H1 (cell line): ENCODE measurements at regions not wholly inside any gene's neighbourhood (a gene's known extent, or its start where the extent isn't known, plus 50 kb on each side); places are given as distances from the start of the nearest gene placed in this dataset.

ENCODE experiments used
- BRCA1 ChIP-seq: IDR thresholded peaks from 2 replicates; pipeline ENCODE4 v1.6.1; 2012; ENCODE audit warnings: low read depth, low read length, improper control_type of control experiment
- CTBP2 ChIP-seq: IDR thresholded peaks from 2 replicates; pipeline ENCODE4 v1.7.0; 2011; ENCODE audit warnings: borderline replicate concordance, mild to moderate bottlenecking, moderate library complexity, mixed read lengths, low read length; ENCODE audit not compliant: insufficient read depth, insufficient read length
- SRF ChIP-seq: IDR thresholded peaks from 2 replicates; pipeline ENCODE4 v1.6.1; 2011; ENCODE audit warnings: mild to moderate bottlenecking, low read depth, low read length, moderate library complexity
- ZNF274 ChIP-seq: IDR thresholded peaks from 2 replicates; pipeline ENCODE4 v1.7.0; 2012; ENCODE audit warnings: low read length, borderline replicate concordance; ENCODE audit errors: extremely low read depth
- TF ChIP-seq, protein P1 (sequence below): fragments of 300-600 bp; sonication (generic); IDR thresholded peaks from 2 replicates; pipeline ENCODE4 v1.7.1; 2012; ENCODE audit warnings: low read length, moderate library complexity, mild to moderate bottlenecking, inconsistent platforms; ENCODE audit not compliant: insufficient replicate concordance

GRCh38 chr9:33690143-33690933, 105.0 kb upstream of the PRSS3 start (continued):
- TF ChIP-seq, protein P1, sequence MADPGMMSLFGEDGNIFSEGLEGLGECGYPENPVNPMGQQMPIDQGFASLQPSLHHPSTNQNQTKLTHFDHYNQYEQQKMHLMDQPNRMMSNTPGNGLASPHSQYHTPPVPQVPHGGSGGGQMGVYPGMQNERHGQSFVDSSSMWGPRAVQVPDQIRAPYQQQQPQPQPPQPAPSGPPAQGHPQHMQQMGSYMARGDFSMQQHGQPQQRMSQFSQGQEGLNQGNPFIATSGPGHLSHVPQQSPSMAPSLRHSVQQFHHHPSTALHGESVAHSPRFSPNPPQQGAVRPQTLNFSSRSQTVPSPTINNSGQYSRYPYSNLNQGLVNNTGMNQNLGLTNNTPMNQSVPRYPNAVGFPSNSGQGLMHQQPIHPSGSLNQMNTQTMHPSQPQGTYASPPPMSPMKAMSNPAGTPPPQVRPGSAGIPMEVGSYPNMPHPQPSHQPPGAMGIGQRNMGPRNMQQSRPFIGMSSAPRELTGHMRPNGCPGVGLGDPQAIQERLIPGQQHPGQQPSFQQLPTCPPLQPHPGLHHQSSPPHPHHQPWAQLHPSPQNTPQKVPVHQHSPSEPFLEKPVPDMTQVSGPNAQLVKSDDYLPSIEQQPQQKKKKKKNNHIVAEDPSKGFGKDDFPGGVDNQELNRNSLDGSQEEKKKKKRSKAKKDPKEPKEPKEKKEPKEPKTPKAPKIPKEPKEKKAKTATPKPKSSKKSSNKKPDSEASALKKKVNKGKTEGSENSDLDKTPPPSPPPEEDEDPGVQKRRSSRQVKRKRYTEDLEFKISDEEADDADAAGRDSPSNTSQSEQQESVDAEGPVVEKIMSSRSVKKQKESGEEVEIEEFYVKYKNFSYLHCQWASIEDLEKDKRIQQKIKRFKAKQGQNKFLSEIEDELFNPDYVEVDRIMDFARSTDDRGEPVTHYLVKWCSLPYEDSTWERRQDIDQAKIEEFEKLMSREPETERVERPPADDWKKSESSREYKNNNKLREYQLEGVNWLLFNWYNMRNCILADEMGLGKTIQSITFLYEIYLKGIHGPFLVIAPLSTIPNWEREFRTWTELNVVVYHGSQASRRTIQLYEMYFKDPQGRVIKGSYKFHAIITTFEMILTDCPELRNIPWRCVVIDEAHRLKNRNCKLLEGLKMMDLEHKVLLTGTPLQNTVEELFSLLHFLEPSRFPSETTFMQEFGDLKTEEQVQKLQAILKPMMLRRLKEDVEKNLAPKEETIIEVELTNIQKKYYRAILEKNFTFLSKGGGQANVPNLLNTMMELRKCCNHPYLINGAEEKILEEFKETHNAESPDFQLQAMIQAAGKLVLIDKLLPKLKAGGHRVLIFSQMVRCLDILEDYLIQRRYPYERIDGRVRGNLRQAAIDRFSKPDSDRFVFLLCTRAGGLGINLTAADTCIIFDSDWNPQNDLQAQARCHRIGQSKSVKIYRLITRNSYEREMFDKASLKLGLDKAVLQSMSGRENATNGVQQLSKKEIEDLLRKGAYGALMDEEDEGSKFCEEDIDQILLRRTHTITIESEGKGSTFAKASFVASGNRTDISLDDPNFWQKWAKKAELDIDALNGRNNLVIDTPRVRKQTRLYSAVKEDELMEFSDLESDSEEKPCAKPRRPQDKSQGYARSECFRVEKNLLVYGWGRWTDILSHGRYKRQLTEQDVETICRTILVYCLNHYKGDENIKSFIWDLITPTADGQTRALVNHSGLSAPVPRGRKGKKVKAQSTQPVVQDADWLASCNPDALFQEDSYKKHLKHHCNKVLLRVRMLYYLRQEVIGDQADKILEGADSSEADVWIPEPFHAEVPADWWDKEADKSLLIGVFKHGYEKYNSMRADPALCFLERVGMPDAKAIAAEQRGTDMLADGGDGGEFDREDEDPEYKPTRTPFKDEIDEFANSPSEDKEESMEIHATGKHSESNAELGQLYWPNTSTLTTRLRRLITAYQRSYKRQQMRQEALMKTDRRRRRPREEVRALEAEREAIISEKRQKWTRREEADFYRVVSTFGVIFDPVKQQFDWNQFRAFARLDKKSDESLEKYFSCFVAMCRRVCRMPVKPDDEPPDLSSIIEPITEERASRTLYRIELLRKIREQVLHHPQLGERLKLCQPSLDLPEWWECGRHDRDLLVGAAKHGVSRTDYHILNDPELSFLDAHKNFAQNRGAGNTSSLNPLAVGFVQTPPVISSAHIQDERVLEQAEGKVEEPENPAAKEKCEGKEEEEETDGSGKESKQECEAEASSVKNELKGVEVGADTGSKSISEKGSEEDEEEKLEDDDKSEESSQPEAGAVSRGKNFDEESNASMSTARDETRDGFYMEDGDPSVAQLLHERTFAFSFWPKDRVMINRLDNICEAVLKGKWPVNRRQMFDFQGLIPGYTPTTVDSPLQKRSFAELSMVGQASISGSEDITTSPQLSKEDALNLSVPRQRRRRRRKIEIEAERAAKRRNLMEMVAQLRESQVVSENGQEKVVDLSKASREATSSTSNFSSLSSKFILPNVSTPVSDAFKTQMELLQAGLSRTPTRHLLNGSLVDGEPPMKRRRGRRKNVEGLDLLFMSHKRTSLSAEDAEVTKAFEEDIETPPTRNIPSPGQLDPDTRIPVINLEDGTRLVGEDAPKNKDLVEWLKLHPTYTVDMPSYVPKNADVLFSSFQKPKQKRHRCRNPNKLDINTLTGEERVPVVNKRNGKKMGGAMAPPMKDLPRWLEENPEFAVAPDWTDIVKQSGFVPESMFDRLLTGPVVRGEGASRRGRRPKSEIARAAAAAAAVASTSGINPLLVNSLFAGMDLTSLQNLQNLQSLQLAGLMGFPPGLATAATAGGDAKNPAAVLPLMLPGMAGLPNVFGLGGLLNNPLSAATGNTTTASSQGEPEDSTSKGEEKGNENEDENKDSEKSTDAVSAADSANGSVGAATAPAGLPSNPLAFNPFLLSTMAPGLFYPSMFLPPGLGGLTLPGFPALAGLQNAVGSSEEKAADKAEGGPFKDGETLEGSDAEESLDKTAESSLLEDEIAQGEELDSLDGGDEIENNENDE = no peak
- TF ChIP-seq BRCA1 = no peak
- no peak for TF ChIP-seq CTBP2
- no peak for TF ChIP-seq SRF
- TF ChIP-seq ZNF274 = no peak
